ENCODE measurements at regions not wholly inside any gene's neighbourhood (a gene's known extent, or its start where the extent isn't known, plus 50 kb on each side); places are given as distances from the start of the nearest gene placed in this dataset.

- Histone ChIP-seq H3K27ac (ENCODE audit: low read depth, low read length) (no peak overlapping the region), H2AFZ (ENCODE audit: low read length) (no peak overlapping the region), H3K4me2 (ENCODE audit: insufficient read depth, low read length) (no peak overlapping the region), H3K79me2 (ENCODE audit: insufficient read depth, low read length) (no peaks in the 10 kb centered on the region), H3K4me3 (ENCODE audit: insufficient read depth, low read length) (no peak overlapping the region), H3K9me3 (ENCODE audit: low read depth, low read length) (no peaks in the 10 kb centered on the region), H3K27me3 (ENCODE audit: insufficient read depth, low read length) (no peaks in the 10 kb centered on the region), H3K4me1 (ENCODE audit: insufficient read depth, low read length) (no peaks in the 10 kb centered on the region), H4K20me1 (ENCODE audit: insufficient read depth, low read length) (no peaks in the 10 kb centered on the region), H3K36me3 (ENCODE audit: insufficient read depth, low read length) (no peaks in the 10 kb centered on the region)
- TF ChIP-seq CTCF (IDR thresholded peaks at IDR 0.05; ENCODE audit: extremely low read depth, low read depth, low read length) = no peak
- DNase-seq (ENCODE audit: insufficient read length, low spot score, missing footprints) = no peak
These were observed 387.3 kb downstream of the HINT1 start for GRCh38 chr5:130777794-130778193.

- H3K4me2 ChIP-seq (ENCODE audit: insufficient read depth, low read length) = no peak overlapping the region
- no peak for DNase-seq (ENCODE audit: insufficient read length, low spot score, missing footprints)
- TF ChIP-seq CTCF (IDR thresholded peaks at IDR 0.05; ENCODE audit: extremely low read depth, low read depth, low read length) = no peak
These were observed 391.2 kb downstream of the HINT1 start for GRCh38 chr5:130773813-130774212.

GRCh38 chr5:130762031-130762430 lies 403.0 kb downstream of the HINT1 start:
- no peak for TF ChIP-seq CTCF (IDR thresholded peaks at IDR 0.05; ENCODE audit: extremely low read depth, low read depth, low read length)
- H4K20me1 ChIP-seq (ENCODE audit: insufficient read depth, low read length) = no peaks in the 10 kb centered on the region
- H2AFZ ChIP-seq (ENCODE audit: low read length) = no peak overlapping the region
- no peaks in the 10 kb centered on the region for H3K4me1 ChIP-seq (ENCODE audit: insufficient read depth, low read length)
- no peak overlapping the region for H3K27ac ChIP-seq (ENCODE audit: low read depth, low read length)
- H3K9me3 ChIP-seq (ENCODE audit: low read depth, low read length) = no peaks in the 10 kb centered on the region
- H3K4me2 ChIP-seq (ENCODE audit: insufficient read depth, low read length) = no peak overlapping the region
- no peak overlapping the region for H3K4me3 ChIP-seq (ENCODE audit: insufficient read depth, low read length)
- no peaks in the 10 kb centered on the region for H3K36me3 ChIP-seq (ENCODE audit: insufficient read depth, low read length)
- no peaks in the 10 kb centered on the region for H3K79me2 ChIP-seq (ENCODE audit: insufficient read depth, low read length)
- no peak for DNase-seq (ENCODE audit: insufficient read length, low spot score, missing footprints)
- H3K27me3 ChIP-seq (ENCODE audit: insufficient read depth, low read length) = no peaks in the 10 kb centered on the region

More at GRCh38 chr5:130773813-130774212, 391.2 kb downstream of the HINT1 start:
- Histone ChIP-seq H2AFZ (ENCODE audit: low read length) (no peak overlapping the region), H3K79me2 (ENCODE audit: insufficient read depth, low read length) (no peaks in the 10 kb centered on the region), H3K36me3 (ENCODE audit: insufficient read depth, low read length) (no peaks in the 10 kb centered on the region), H3K9me3 (ENCODE audit: low read depth, low read length) (no peaks in the 10 kb centered on the region), H4K20me1 (ENCODE audit: insufficient read depth, low read length) (no peaks in the 10 kb centered on the region), H3K4me1 (ENCODE audit: insufficient read depth, low read length) (no peaks in the 10 kb centered on the region), H3K4me3 (ENCODE audit: insufficient read depth, low read length) (no peak overlapping the region), H3K27me3 (ENCODE audit: insufficient read depth, low read length) (no peaks in the 10 kb centered on the region), H3K27ac (ENCODE audit: low read depth, low read length) (no peak overlapping the region)

- Histone ChIP-seq H3K4me3 (ENCODE audit: insufficient read depth, low read length) (no peak overlapping the region), H3K27me3 (ENCODE audit: insufficient read depth, low read length) (no peaks in the 10 kb centered on the region), H3K9me3 (ENCODE audit: low read depth, low read length) (no peaks in the 10 kb centered on the region), H2AFZ (ENCODE audit: low read length) (no peak overlapping the region), H3K4me1 (ENCODE audit: insufficient read depth, low read length) (no peaks in the 10 kb centered on the region), H4K20me1 (ENCODE audit: insufficient read depth, low read length) (no peaks in the 10 kb centered on the region), H3K79me2 (ENCODE audit: insufficient read depth, low read length) (no peaks in the 10 kb centered on the region), H3K27ac (ENCODE audit: low read depth, low read length) (no peak overlapping the region), H3K36me3 (ENCODE audit: insufficient read depth, low read length) (no peaks in the 10 kb centered on the region), H3K4me2 (ENCODE audit: insufficient read depth, low read length) (no peak overlapping the region)
- no peak for DNase-seq (ENCODE audit: insufficient read length, low spot score, missing footprints)
- no peak for TF ChIP-seq CTCF (IDR thresholded peaks at IDR 0.05; ENCODE audit: extremely low read depth, low read depth, low read length)
These were observed 406.0 kb downstream of the HINT1 start for GRCh38 chr5:130759061-130759460.
